Astrocyte (in vitro differentiated cells and primary cell): ENCODE measurements at regions not wholly inside any gene's neighbourhood (a gene's known extent, or its start where the extent isn't known, plus 50 kb on each side); places are given as distances from the start of the nearest gene placed in this dataset.

ENCODE experiments used
- DNase-seq: peaks from one replicate; pipeline ENCODE4 v3.0.0-alpha.2; 2010; ENCODE audit warnings: low read depth
- FAIRE-seq: peaks from 2 replicates; lab custom pipeline; 2011; peaks lifted over from hg19 to GRCh38; lab: Jason Lieb, UNC
- H2AFZ ChIP-seq: 2 replicates; pipeline ENCODE4 v1.6.0; 2012; ENCODE audit warnings: low read depth, low read length, inconsistent platforms
- H3K27ac ChIP-seq: 2 replicates; pipeline ENCODE4 v1.5.1; 2011; ENCODE audit warnings: low read depth, low read length, inconsistent platforms
- H3K27me3 ChIP-seq: 2 replicates; pipeline ENCODE4 v1.6.0; 2011; ENCODE audit warnings: low read length, inconsistent platforms; ENCODE audit not compliant: insufficient read depth
- H3K36me3 ChIP-seq: 2 replicates; pipeline ENCODE4 v1.5.1; 2011; ENCODE audit warnings: low read length, inconsistent platforms; ENCODE audit not compliant: insufficient read depth
- H3K4me1 ChIP-seq: 2 replicates; pipeline ENCODE4 v1.5.1; 2011; ENCODE audit warnings: low read length, inconsistent platforms; ENCODE audit not compliant: insufficient read depth
- H3K4me2 ChIP-seq: 2 replicates; pipeline ENCODE4 v1.6.0; 2012; ENCODE audit warnings: low read length, inconsistent platforms
- H3K4me3 ChIP-seq: 2 replicates; pipeline ENCODE4 v1.5.1; 2011; ENCODE audit warnings: low read depth, mild to moderate bottlenecking, low read length, inconsistent platforms; ENCODE audit not compliant: insufficient read depth
- H3K79me2 ChIP-seq: 2 replicates; pipeline ENCODE4 v1.6.0; 2012; ENCODE audit warnings: mild to moderate bottlenecking, low read length, inconsistent platforms; ENCODE audit not compliant: insufficient read depth
- H3K9ac ChIP-seq: 2 replicates; pipeline ENCODE4 v1.6.0; 2012; ENCODE audit warnings: mild to moderate bottlenecking, low read length, inconsistent platforms
- H3K9me3 ChIP-seq: 2 replicates; pipeline ENCODE4 v1.5.1; 2012; ENCODE audit warnings: low read depth, mild to moderate bottlenecking, low read length, inconsistent platforms; ENCODE audit not compliant: insufficient read depth
- H4K20me1 ChIP-seq: 2 replicates; pipeline ENCODE4 v1.6.0; 2012; ENCODE audit warnings: low read length, inconsistent platforms; ENCODE audit not compliant: insufficient read depth
- H3K27ac Mint-ChIP-seq: one replicate; pipeline ENCODE4 v1.8.0; 2021; ENCODE audit warnings: mild to moderate bottlenecking, mixed read lengths; ENCODE audit not compliant: unreplicated experiment
- H3K27me3 Mint-ChIP-seq: one replicate; pipeline ENCODE4 v1.8.0; 2021; ENCODE audit warnings: low read depth, mixed read lengths; ENCODE audit not compliant: unreplicated experiment
- H3K36me3 Mint-ChIP-seq: one replicate; pipeline ENCODE4 v1.8.0; 2021; ENCODE audit warnings: low read depth, mixed read lengths; ENCODE audit not compliant: unreplicated experiment
- H3K4me1 Mint-ChIP-seq: one replicate; pipeline ENCODE4 v1.8.0; 2021; ENCODE audit warnings: low read depth, mixed read lengths; ENCODE audit not compliant: unreplicated experiment
- H3K4me3 Mint-ChIP-seq: one replicate; pipeline ENCODE4 v1.8.0; 2021; ENCODE audit warnings: mild to moderate bottlenecking, moderate library complexity, mixed read lengths; ENCODE audit not compliant: unreplicated experiment
- H3K9me3 Mint-ChIP-seq: one replicate; pipeline ENCODE4 v1.8.0; 2021; ENCODE audit warnings: mild to moderate bottlenecking, mixed read lengths; ENCODE audit not compliant: unreplicated experiment
- EZH2 ChIP-seq: IDR thresholded peaks from 2 replicates; pipeline ENCODE4 v1.6.1; 2012; ENCODE audit warnings: mild to moderate bottlenecking, low read length, inconsistent platforms; ENCODE audit not compliant: insufficient read depth
- TF ChIP-seq, protein P1 (sequence below): IDR thresholded peaks from 2 replicates; pipeline ENCODE4 v1.5.1; 2011; ENCODE audit warnings: low read depth, mild to moderate bottlenecking, inconsistent platforms, low read length, moderate library complexity; ENCODE audit not compliant: insufficient read depth

DNA sequence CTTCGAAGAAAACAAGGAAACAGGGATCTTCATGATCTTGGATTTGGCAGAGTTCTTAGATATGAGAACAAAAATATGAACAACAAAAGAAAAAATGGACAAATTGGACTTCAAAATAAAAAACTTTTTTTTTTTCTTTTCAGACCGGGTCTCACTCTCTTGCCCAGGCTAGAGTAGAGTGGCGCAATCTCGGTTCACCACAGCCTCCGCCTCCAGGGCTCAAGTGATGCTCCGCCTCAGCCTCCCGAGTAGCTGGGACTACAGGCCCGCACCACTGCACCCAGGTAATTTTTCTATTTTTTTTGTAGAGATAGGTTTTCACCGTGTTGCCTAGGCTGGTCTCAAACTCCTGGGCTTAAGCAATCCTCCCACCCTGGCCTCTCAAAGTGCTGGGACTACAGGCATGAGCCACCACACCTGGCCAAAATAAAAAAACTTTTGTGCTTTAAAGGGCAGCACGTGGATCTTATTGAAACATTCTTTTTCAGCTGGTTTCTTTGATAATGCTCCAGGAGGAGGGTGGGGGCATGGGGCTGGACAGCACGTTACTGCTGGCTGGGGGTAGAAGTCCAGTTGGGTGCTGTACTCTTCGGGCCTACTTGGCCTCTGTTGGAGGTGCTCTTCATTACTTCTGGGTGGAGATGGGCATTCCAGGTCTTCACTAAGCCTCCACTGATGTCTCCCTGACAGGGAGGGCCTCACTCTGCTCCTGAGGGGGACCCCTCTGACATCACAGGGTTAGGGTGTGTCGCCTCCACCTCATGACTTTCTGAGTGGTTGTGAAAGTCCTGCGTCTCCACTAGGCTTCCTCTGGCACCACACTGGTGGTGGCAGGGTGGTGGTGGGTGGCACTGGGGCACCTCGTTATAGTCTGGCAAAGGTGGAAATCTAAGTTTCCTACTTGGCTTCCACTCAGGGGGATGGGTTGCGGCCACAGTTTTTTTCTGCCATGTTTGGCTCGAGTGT lies 150.5 kb upstream of the XPO1 start:
- Histone ChIP-seq H4K20me1 (no peaks in the 10 kb centered on the region), H3K4me2 (no peak overlapping the region), H3K27me3 (no peaks in the 10 kb centered on the region), H3K27ac (no peak overlapping the region), H3K9ac (no peak overlapping the region), H3K36me3 (no peaks in the 10 kb centered on the region), H2AFZ (no peak overlapping the region), H3K4me1 (no peaks in the 10 kb centered on the region), H3K79me2 (no peaks in the 10 kb centered on the region), H3K4me3 (no peak overlapping the region), H3K9me3 (no peaks in the 10 kb centered on the region)
- H3K9me3 Mint-ChIP-seq, result no peaks in the 10 kb centered on the region
- H3K27me3 Mint-ChIP-seq, result no peaks in the 10 kb centered on the region
- FAIRE-seq (no peak), DNase-seq (no peak)
- no peaks in the 10 kb centered on the region for H3K4me1 Mint-ChIP-seq
- no peaks in the 10 kb centered on the region for H3K36me3 Mint-ChIP-seq
- no peak overlapping the region for H3K27ac Mint-ChIP-seq
- no peak overlapping the region for H3K4me3 Mint-ChIP-seq
- TF ChIP-seq, protein P1, sequence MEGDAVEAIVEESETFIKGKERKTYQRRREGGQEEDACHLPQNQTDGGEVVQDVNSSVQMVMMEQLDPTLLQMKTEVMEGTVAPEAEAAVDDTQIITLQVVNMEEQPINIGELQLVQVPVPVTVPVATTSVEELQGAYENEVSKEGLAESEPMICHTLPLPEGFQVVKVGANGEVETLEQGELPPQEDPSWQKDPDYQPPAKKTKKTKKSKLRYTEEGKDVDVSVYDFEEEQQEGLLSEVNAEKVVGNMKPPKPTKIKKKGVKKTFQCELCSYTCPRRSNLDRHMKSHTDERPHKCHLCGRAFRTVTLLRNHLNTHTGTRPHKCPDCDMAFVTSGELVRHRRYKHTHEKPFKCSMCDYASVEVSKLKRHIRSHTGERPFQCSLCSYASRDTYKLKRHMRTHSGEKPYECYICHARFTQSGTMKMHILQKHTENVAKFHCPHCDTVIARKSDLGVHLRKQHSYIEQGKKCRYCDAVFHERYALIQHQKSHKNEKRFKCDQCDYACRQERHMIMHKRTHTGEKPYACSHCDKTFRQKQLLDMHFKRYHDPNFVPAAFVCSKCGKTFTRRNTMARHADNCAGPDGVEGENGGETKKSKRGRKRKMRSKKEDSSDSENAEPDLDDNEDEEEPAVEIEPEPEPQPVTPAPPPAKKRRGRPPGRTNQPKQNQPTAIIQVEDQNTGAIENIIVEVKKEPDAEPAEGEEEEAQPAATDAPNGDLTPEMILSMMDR, result no peak
- no peak for TF ChIP-seq EZH2

DNA sequence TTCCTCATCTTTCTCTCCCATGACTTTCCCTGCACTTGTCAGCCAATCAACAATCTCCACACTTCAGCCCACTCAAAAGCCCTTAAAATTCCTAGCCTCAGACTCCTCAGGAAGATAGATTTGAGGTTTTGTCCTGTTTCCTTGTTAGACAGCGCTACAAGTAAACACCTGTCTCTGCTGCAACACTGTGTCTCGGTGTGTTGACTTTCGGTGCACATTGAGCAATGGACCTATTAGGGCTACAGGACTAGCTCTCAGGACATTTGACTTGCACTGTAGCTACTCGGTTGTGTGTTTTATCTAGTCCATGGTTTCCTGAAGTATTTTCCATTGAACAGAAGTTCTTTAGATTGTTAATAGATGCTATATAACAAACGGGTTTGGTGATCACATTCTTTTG lies 140.9 kb upstream of the XPO1 start:
- Histone ChIP-seq H3K27me3 (no peaks in the 10 kb centered on the region), H3K4me1 (no peaks in the 10 kb centered on the region), H3K9me3 (no peaks in the 10 kb centered on the region), H3K4me2 (no peak overlapping the region), H2AFZ (no peak overlapping the region), H3K36me3 (no peaks in the 10 kb centered on the region), H3K4me3 (no peak overlapping the region), H3K9ac (no peak overlapping the region), H3K27ac (no peak overlapping the region), H3K79me2 (no peaks in the 10 kb centered on the region), H4K20me1 (no peaks in the 10 kb centered on the region)
- DNase-seq (no peak), FAIRE-seq (no peak)
- Mint-ChIP-seq H3K4me1 (no peaks in the 10 kb centered on the region), H3K9me3 (peaks cover 23% of the 10 kb centered on the region), H3K27ac (no peak overlapping the region), H3K4me3 (no peak overlapping the region), H3K27me3 (peaks cover 4% of the 10 kb centered on the region), H3K36me3 (peaks cover 5% of the 10 kb centered on the region)
- TF ChIP-seq EZH2, result no peak
- TF ChIP-seq, protein P1, result no peak

DNA sequence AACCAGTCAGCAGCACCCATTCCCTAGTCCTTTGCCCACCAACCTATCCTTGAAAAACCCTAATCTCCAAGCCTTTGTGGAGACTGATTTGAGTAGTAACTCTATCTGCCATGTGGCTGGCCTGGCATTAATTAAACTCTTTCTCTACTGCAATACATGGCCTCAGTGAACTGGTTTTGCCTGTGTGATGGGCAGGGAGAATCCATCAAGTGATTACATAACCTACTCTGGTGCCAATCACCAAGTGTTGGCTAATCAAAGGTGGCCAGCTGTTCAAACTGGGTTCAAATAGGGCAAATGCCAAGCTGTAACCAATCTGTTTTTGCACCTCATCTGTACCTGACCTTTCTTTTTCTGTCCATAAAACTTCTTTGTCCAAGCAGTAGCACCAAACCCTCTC lies 139.8 kb upstream of the XPO1 start:
- Histone ChIP-seq H3K27me3 (no peaks in the 10 kb centered on the region), H3K27ac (no peak overlapping the region), H2AFZ (no peak overlapping the region), H4K20me1 (no peaks in the 10 kb centered on the region), H3K79me2 (no peaks in the 10 kb centered on the region), H3K9me3 (no peaks in the 10 kb centered on the region), H3K9ac (no peak overlapping the region), H3K4me1 (no peaks in the 10 kb centered on the region), H3K4me3 (no peak overlapping the region), H3K36me3 (no peaks in the 10 kb centered on the region), H3K4me2 (no peak overlapping the region)
- no peaks in the 10 kb centered on the region for H3K4me1 Mint-ChIP-seq
- no peak for FAIRE-seq
- no peak overlapping the region for H3K4me3 Mint-ChIP-seq
- no peak for DNase-seq
- no peak overlapping the region for H3K27ac Mint-ChIP-seq
- peaks cover 5% of the 10 kb centered on the region for H3K36me3 Mint-ChIP-seq
- H3K9me3 Mint-ChIP-seq, result peaks cover 23% of the 10 kb centered on the region
- peaks cover 4% of the 10 kb centered on the region for H3K27me3 Mint-ChIP-seq
- TF ChIP-seq, protein P1, result no peak
- TF ChIP-seq EZH2, result no peak
